Hepatocyte (in vitro differentiated cells): ENCODE measurements at regions not wholly inside any gene's neighbourhood (a gene's known extent, or its start where the extent isn't known, plus 50 kb on each side); places are given as distances from the start of the nearest gene placed in this dataset. TPM values are rescaled to one million over a fixed set of nuclear protein-coding genes. Genes with fewer than 3 reads are reported as not detected.

Experiments used
- DNase-seq: peaks from one replicate; pipeline ENCODE4 v3.0.0-alpha.2; 2016; ENCODE audit warnings: low spot score
- H2AFZ ChIP-seq: fragments of 200-600 bp; sonication (generic); 2 replicates; pipeline ENCODE4 v1.6.0; 2016; ENCODE audit warnings: antibody characterized with exemption, mild to moderate bottlenecking
- H3K27ac ChIP-seq: fragments of 200-600 bp; sonication (generic); 2 replicates; pipeline ENCODE4 v1.5.1; 2016; ENCODE audit warnings: mild to moderate bottlenecking
- H3K27me3 ChIP-seq: fragments of 200-600 bp; sonication (generic); 2 replicates; pipeline ENCODE4 v1.6.1; 2016
- H3K36me3 ChIP-seq: fragments of 200-600 bp; sonication (generic); replicated peaks from 2 replicates; pipeline ENCODE4 v1.5.1; 2016; ENCODE audit warnings: low read depth; ENCODE audit not compliant: insufficient read depth
- H3K4me1 ChIP-seq: fragments of 200-600 bp; sonication (generic); 2 replicates; pipeline ENCODE4 v1.5.1; 2016; ENCODE audit warnings: mild to moderate bottlenecking, moderate library complexity; ENCODE audit not compliant: insufficient read depth
- H3K4me2 ChIP-seq: fragments of 200-600 bp; sonication (generic); 2 replicates; pipeline ENCODE4 v1.6.0; 2016
- H3K4me3 ChIP-seq: fragments of 200-600 bp; sonication (generic); 2 replicates; pipeline ENCODE4 v1.5.1; 2016; ENCODE audit warnings: mild to moderate bottlenecking
- H3K79me2 ChIP-seq: fragments of 200-600 bp; sonication (generic); 2 replicates; pipeline ENCODE4 v1.6.0; 2017; ENCODE audit warnings: mild to moderate bottlenecking
- H3K9me2 ChIP-seq: fragments of 200-600 bp; sonication (generic); replicated peaks from 2 replicates; pipeline ENCODE4 v1.6.0; 2017; ENCODE audit warnings: mild to moderate bottlenecking; ENCODE audit not compliant: insufficient read depth
- H3K9me3 ChIP-seq: fragments of 200-600 bp; sonication (generic); 2 replicates; pipeline ENCODE4 v1.5.1; 2016; ENCODE audit warnings: low read depth, mild to moderate bottlenecking
- H4K20me1 ChIP-seq: fragments of 200-600 bp; sonication (generic); 2 replicates; pipeline ENCODE4 v1.6.0; 2016; ENCODE audit warnings: mild to moderate bottlenecking; ENCODE audit not compliant: insufficient read depth, poor library complexity, severe bottlenecking
- EZH2 ChIP-seq: fragments of 200-600 bp; sonication (generic); IDR thresholded peaks from 2 replicates; pipeline ENCODE4 v1.6.1; 2016; ENCODE audit warnings: antibody characterized with exemption, mild to moderate bottlenecking, borderline replicate concordance
- WGBS: methylation state at CpG from one replicate; pipeline ENCODE4 v1.1.6; 2016; ENCODE audit warnings: low lambda C conversion rate; ENCODE audit errors: missing lambda C conversion rate; 5-methylcytosine and 5-hydroxymethylcytosine counted together
- small RNA-seq: library from RNA; depleted of rRNA; stranded (forward); fragments of <200 nt; gene quantifications from one replicate; pipeline ENCODE3, GENCODE V24; 2014

DNA sequence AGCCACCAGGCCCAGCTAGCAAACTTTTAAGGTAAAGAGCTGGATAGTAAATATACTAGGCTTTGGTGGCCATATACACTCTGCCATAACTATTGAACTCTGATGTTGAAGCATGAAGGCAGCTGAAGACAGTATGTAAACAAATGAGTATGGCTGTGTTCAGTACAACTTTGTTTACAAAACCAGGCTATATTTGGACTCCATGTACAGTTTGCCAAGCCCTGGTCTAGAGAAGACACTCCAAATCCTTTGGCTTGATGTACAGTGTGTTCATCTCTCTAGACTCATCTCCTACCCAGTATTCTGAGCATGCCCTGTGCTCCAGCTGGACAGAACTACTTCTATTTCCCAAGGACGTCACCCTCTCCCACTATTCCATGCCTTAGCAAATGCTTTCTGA is 54.3 kb upstream of the MEGF10 start:
- Histone ChIP-seq H3K27ac (no peak overlapping the region), H3K27me3 (no peaks in the 10 kb centered on the region), H3K9me3 (no peaks in the 10 kb centered on the region), H3K4me1 (no peaks in the 10 kb centered on the region), H3K4me3 (no peak overlapping the region), H4K20me1 (no peaks in the 10 kb centered on the region), H2AFZ (no peak overlapping the region), H3K36me3 (no peaks in the 10 kb centered on the region), H3K9me2 (no peaks in the 10 kb centered on the region), H3K4me2 (no peak overlapping the region), H3K79me2 (no peaks in the 10 kb centered on the region)
- no peak for DNase-seq
- TF ChIP-seq EZH2 = no peak
- 87% methylated on average over 1 of the region's 1 CpG for WGBS

Small RNA genes lying in the stretch of these regions (small RNA-seq; reads per million reads assigned to genes)
- gene AC011416.2 (not detected), gene MRPS5P3 (not detected)
